ENCODE measurements at regions not wholly inside any gene's neighbourhood (a gene's known extent, or its start where the extent isn't known, plus 50 kb on each side); places are given as distances from the start of the nearest gene placed in this dataset.
"Not testable (repeated sequence)": the region's sequence is repeated elsewhere in the genome, so short reads cannot be mapped to it uniquely, and the experiment has no call there.

DNA sequence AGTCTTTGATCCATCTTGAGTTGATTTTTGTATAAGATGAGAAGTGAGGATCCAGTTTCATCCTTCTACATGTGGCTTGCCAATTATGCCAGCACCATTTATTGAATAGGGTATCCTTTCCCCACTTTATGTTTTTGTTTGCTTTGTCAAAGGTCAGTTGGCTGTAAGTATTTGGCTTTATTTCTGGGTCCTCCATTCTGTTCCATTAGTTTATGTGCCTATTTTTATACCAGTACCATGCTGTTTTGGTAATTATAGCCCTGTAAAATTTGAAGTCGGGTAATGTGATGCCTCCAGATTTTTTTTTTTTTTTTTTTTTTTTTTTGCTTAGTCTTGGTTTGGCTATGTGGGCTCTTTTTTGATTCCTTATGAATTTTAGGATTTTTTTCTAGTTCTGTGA is 203.0 kb upstream of the IRX5 start:
- not testable (repeated sequence) for DNase-seq (ENCODE audit: low read depth, low spot score)

DNA sequence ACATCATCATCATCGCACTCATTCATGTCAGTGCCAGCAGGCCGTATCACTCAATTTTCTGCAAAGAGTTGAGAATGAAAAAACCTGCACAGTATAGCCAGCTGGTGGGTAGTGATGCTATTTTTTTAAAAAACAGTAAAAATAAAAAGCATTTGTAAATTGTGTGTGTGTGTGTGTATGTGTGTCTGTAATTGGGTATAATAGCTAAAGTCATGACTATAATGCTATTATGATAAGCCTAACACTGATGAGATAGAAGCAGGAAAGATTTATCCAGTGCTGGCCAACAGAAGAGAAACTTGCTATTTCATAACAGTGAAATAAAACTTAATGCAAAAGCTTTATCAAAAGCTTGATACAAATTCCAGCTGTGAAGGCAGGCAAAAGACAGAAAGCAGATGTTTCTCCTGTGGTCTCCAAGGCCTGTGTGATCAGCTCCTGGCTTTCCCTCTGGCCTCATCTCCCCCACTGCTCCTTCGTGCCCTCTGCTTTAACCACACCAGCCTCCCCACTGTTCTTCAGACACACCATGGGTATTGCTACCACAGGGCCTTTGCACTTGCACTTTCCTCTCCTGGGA is 206.2 kb upstream of the IRX5 start:
- no peak for DNase-seq (ENCODE audit: low read depth, low spot score)

DNA sequence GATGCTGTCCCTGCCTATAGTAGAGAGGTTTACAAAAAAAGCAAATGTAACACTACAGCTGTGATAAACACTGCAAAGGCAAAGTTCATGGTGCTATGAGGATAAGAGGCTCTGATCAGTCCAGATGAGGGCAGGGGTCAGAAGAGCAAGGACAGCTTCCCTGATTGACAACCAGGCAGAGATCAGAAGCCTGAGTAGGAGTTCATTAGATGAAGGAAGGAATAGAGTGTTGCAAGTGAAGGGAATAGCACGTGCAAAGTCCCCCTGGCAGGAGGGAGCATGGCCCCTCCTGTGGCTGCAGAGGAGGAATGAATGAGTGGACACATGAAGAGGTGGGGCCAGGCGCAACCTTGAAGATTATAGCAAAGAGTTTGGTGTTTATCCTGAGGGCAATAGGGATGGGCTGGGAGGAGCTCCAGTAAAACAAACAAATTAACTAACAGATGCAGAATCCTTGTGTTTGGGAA is 208.4 kb upstream of the IRX5 start:
- no peak for DNase-seq (ENCODE audit: low read depth, low spot score)

DNA sequence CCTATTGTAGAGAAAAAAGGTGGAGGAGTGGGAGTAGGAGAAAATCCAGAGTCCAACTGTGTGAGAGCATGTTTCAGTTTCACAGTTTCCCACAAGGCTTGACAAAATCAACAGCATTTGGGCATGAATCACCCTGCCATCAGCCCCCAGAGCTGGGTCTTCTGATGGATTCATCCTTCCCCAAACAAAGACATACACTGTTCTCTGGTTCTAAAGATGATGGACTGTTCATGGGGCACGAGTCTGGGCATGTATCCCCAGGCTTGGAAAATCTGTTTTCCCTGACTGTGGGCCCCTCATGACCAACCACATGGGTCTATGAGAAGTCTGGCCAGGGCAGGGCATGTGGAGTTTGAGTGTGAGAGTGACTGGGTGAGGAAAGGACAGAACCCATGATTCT is 210.4 kb upstream of the IRX5 start:
- DNase-seq (ENCODE audit: low read depth, low spot score) = no peak

DNA sequence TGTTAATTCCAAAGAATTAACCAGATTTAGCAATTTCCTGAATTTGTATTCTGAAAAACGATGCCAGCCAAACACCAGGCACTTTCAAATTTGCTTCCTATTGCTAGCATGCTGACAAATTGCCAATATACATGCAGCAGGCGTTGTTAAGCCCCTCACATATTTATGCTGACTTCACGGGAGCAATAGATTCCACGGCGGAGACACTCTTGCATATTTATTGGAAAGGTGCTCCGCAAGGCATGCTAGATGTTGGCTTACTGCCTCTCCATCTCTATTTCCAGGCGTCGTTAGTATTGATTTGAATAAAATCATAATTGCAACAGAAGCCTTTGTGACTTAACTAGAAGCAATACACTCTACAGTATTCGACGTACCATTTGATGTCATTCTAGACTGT is 211.0 kb upstream of the IRX5 start:
- DNase-seq (ENCODE audit: low read depth, low spot score) = no peak

DNA sequence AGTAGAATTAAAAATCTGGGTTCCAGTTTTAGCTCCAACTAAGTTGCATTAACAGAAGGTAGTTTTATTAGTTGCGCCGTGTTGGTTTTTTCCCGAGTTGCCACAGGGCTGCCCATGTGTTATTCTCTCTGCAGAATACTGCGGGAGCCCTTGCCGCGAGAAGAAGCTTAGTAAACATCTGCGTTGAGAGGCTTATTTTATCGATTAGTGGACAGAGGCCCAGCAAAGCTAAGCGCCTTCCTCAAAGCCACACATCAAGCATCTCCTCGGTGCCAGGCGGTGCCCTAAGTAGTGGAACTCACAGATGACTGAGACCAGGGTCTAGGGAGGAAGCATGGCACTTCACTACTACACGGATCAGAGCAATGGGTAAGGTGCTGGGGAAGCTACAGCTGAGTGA is 212.3 kb upstream of the IRX5 start:
- no peak for DNase-seq (ENCODE audit: low read depth, low spot score)

DNA sequence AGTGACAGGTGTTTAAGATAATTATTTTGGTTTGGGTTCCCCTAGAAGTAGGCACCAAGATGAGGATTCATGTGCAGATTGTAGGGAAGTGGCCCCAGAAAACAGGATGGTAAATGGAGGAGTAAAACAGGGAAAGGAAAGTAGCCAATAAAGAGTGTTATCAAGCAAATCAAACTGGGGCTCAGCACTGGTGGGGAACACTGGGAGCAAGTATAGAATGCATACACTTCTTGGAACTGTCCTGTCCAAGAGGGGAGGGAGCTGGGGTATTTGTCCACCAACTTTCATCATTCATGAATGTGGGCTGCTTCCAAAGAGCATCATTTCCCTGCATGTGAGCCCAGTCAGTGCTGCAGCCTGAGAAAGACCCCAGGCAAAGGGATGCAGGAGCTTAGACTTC is 215.7 kb upstream of the IRX5 start:
- DNase-seq (ENCODE audit: low read depth, low spot score) = no peak

DNA sequence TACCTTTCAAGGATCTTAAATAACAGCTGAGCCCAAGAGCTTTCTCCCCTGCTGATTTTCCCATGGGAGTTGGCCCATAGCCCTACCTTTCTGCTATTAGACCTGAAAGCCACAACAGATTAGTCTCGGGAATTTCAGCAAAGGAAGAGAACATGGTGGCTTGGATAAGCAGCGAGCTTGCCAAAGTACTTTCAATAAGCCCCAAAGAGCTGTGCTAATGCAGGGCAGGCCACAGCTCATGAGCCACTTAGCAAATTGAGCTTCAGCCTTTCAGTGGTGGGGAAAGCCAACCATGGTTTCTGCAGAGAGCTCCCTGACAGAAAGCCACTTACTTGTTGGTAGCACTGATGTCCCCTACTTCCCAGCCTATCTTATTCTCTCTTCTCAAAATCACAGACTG is 217.8 kb upstream of the IRX5 start:
- DNase-seq (ENCODE audit: low read depth, low spot score) = no peak

DNA sequence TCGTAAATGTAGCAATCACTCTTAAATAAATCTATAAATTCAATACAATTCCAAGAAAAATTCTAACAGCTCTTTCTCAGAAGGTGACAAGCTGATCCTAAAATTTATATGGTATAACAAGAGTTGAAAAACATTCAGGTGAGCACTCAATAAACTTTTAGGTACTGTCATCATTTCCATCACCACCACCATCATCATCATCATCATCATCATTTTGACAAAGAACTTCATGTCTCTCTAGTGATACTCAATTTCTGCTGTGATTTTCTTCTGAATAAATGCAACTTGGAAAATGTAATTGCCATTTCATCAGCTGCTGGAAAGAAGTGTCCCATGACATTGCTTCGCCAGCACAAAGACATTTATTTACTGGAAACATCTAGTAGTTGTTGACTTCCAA is 222.9 kb upstream of the IRX5 start:
- no peak for DNase-seq (ENCODE audit: low read depth, low spot score)

DNA sequence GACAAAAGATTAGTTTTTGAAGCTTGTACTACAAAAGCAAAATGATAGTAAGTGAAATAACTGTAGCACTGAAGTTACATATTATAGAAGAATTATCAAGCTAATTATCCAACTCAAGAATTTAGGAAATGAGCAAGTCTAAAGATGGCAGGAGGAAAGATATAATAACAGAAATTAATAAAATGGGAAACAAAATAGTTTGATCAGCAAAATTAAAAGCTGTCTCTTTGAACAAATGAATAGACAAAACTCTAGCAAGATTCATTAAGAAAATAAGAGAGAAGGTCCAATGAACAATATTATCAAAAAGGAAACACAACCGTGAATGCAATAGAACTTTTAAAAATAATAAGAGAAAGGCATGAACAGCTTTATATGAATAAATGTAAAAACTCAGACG is 224.3 kb upstream of the IRX5 start:
- no peak for DNase-seq (ENCODE audit: low read depth, low spot score)

DNA sequence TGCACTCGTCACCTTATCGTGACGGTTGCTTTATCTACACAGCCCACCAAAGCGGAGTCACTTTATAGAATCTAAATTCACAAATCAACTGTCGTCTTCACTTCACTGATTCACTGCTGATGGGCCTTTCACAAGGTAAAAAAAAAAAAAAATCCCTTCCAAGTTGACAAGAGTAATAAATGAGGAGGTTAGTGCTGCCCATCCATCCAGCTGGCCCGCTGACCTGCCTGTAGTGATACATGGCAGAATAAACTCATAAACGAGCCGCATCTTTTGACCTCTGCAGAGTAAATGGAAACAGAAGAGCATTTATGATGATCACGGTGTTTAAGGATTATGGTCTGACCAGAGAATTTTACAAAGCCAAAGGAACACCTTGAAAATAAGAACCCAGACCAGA is 227.3 kb upstream of the IRX5 start:
- DNase-seq (ENCODE audit: low read depth, low spot score) = no peak

DNA sequence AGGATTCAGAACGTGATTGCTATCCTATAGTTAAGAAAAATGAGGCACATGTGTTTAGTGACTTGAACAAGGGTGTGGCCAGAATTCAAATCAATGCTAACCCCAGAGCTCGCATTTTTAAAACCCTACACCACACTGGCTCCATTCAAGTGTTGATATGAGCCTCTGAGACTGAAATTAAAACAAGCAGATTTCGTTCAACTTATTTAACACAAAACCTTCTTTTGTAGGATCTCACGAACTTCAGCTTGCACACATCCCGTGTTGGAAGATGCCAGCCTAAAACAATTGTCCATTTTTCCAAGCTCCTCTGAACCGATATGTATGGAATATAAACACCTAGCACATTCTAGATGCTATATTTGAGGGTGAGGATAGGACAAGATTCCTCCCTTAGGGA is 231.0 kb upstream of the IRX5 start:
- no peak for DNase-seq (ENCODE audit: low read depth, low spot score)

DNA sequence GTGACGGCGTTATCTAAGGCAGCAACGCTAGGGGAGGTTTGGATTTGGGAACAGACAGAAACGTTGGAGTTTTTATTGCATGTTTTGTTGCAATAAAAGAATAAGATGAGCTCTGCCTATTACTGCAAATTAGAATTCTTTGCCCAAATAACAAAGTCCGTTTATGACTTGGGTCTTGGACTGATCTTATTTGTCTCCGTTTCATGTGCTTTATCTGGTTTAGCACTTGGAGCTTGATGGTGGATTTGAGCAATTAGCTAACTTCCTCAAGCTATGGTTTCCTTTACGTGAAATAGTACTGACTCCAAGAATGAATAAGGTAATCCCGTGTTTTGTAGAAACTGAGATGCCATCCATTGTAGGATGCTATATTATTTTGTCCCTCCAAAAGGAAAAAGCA is 233.0 kb upstream of the IRX5 start:
- DNase-seq (ENCODE audit: low read depth, low spot score) = no peak

DNA sequence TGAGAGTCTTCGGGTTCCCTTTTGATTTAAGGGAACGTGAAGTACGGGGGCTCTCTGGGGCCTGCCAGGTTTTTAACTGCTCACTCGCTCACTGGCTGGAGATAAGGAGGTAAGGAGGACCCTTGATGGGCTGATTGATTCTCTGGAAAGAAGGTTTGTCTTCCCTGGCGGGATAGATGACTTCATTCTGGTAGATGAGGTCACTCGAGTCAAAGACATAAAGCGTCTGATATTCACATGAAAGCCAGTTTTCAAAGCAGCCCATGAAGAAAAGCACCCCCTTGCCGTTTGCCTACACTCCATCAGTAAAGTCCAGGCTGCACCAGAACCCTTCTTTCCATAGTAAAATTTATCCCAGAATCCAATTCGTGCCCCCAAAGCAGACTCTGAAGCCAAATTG is 233.7 kb upstream of the IRX5 start:
- no peak for DNase-seq (ENCODE audit: low read depth, low spot score)

DNA sequence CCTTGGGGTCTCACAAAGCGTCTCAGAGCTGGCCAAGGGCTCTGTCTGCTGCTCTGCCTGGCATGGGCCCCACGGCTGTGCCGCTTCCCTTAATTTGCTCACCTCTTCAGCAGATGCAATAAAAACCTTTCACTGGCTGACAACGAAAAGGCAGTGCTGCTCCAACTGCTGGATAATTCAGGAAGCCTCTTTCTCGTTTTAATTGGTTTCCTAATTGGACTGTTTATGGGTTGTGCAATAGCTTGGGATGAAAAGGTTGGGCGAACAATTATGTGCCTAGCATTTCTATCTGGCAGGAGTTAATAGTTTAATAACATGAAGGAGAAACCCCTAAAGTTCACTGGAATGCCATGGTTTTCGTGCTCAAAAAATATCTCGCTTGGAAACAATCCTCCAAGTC is 234.1 kb upstream of the IRX5 start:
- DNase-seq (ENCODE audit: low read depth, low spot score) = no peak

DNA sequence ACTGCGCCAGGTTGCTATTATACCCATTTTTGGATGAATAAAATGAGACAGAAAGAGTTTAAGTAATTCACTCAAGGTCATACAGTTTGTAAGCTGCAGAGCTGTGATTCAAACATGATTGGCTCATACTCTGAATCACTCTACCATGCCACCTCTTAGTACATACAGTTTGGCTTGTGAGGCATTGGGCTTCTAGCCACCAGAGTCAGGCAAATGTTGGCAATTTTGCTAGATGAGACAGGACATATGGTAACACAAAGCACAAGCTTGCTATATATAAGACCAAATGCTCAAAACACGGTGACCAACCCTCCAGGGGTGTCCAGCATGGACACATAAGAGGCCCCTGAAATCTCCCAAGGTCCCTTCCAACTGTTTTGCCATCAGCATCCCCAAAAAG is 236.0 kb upstream of the IRX5 start:
- no peak for DNase-seq (ENCODE audit: low read depth, low spot score)

DNA sequence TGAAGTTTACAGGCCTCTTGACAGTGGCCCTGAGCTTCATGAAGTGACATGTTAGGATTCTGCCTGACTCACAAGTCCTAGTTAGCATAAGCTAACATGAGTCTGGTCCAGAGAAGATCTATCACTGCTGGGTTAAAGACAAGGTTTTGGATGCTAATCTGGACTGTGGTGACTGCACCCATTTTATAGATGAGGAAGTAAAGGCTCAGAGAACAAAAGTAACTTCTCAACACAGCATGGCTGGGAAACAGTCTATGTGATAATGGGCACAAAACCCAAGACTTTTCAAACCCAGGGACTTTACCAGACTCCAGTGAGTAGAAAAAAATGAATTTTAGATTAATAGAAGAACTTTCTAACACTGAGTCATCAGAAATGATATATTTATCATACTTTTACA is 236.8 kb upstream of the IRX5 start:
- no peak for DNase-seq (ENCODE audit: low read depth, low spot score)

DNA sequence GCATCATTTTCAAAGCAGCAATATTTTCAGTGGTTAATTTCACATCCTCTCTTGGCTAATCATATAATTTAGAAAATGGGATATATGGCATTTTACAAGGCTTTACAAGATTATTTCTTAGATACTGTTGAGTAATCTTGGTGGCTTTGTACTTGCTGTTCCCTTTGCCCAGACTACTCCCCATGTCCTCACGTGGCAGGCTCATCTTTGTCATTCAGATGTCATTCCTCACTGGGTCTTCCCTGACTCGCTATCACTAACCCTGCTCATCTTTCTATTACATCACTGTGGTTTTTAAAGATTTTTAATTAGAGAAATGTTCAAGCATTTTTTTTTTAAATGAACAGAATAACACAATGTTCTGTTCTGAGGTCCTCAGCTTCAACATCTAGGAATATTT is 240.0 kb upstream of the IRX5 start:
- DNase-seq (ENCODE audit: low read depth, low spot score) = no peak

DNA sequence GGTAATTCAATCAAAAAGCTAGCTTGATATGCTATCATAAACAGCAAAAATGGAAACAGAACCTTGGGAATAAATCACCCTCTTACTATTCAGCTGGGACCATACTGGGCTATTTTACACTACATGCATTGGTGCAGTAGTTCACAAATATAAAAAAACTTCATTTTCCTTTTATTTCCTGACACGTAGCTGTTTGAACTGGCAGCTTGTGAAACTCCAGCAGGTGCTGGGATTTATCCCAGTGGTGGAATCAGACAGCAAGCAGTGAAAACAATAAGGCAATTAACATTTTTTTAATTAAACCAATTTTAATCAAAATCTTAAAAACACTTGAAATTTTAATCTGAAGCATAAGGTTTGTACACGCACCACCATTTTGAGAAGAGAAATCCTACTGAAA is 240.4 kb upstream of the IRX5 start:
- no peak for DNase-seq (ENCODE audit: low read depth, low spot score)

DNA sequence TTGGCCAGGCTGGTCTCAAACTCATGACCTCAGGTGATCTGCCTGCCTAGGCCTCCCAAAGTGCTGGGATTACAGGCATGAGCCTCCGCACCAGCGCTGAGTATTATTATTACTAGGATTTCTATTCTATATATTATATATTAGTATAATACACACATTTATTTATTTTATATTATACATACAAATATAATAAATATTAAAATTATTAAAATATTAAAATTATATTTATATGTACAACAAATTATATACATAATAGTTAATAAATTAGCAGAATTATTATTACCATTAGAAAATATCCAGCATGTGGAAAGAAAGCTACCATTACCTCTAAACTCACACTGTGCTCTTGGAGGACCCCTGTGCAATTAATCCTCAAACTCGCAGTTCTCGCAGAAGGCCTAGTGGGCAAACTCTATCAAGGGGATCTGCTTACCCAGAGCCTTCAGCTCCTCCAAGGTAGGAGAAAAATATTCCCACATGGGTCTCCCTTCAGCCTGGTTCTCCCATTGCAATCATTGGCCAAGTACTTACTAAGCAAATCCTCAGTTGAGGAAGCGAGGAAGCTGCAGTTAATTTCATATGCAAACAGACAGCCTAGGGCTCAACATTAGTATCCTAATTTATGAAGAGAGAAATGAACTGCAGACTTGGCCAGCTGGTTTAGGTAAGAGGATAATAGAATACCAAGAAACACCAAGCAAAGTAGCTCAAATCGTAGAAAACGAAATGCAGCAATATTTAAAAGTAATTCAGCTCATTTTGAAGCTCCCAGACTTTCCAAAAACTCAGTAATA is 241.4 kb upstream of the IRX5 start:
- no peak for DNase-seq (ENCODE audit: low read depth, low spot score)

DNA sequence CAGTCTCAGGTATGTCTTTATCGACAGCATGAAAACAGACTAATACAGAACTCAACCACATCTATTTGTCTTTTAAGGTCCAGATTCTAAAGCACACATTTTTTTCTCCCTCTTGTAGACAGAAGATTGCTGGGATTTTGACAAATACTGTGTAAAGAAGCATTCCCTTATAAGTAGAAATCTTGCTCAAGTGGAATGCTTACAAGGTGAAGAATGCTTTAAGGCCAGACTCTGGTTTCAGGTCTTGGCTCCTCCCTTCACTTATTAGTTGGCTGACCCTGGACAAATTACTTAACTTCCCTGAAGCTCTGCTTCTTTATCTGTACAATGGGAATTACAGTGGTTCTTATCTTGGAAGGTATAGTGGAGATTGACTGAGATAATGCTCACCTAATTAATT is 242.3 kb upstream of the IRX5 start:
- DNase-seq (ENCODE audit: low read depth, low spot score) = no peak

DNA sequence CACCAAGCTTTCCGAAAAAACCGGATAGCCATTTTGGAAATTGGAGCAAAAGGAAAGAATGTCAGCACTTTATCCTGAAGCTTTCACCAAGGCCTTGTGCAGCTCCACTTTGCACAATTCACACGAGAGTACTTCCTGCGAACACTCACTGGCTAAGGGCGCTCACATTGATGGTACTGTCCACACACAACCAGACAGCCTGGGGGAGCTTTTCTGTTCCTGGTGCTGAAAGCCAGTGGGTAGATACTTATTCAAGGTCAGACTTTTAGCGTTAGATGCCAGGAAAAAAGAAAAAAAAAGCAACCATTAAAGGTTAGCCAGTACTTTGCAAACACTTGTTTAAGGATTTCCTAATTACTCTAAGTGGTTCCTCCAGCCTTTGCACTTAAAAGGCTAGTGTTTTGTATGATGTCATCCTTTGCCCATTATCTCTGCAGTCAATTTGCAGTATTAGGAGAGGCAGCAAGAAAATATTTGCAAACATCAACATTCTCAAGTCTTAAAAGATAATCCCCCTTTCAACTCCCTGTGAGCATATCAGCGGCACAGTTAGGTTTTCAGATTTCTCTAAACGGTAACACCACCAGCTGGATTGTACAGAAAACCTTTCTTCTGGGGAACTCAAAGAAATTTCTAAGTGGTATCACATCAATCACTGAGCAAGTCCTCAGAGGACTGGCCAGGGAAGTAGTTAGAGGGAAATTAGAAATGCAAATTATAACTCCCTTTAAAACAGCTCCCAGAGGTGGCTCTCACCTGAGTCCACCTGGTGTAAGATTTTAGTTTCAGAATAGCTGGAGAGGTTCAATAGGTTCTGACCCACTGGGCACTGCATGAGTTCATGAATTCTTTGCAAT is 243.4 kb upstream of the IRX5 start:
- DNase-seq (ENCODE audit: low read depth, low spot score) = no peak

DNA sequence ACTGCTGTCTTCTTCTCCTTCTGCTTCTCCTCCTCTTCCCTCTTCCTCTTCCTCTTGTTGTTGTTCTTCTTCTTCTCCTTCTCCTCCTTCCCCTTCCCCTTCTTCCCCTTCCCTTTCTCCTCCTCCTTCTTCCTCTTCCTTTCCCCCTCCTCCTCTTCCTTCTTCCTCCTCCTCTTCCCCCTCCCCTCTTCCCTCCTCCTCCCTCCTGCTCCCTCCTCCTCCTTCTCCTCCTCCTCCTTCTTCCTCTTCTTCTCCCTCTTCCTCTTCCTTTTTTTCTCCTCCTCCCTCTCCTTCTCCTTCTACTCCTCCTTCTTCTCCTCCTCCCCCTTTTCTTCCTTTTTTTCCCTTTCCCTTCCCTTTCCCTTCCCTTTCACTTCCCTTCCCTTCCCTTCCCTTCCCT is 245.0 kb upstream of the IRX5 start:
- DNase-seq (ENCODE audit: low read depth, low spot score) = no peak
